HCT116 (cell line): ENCODE measurements at regions not wholly inside any gene's neighbourhood (a gene's known extent, or its start where the extent isn't known, plus 50 kb on each side); places are given as distances from the start of the nearest gene placed in this dataset.

Experiments
- ATAC-seq: fragments of 200-7000 bp; cut with Tn5 transposase; 2 replicates; pipeline ENCODE4 v1.9.1; 2020; ENCODE audit warnings: mild to moderate bottlenecking, moderate library complexity
- BruUV-seq: library from RNA; stranded (reverse); fragments of 400-500 nt; replicated peaks from 2 replicates; lab custom pipeline; 2021; lab: Mats Ljungman, UMichigan
- CTCF ChIA-PET: fragments of 300-600 bp; sonication (Branson Sonifier 250); formaldehyde crosslinking; loops from one replicate; lab custom pipeline; 2021; ENCODE audit warnings: antibody characterized with exemption; lab: Charles Lee
- POLR2A ChIA-PET: fragments of 300-600, 350-600 bp; sonication (Branson Sonifier 250); formaldehyde crosslinking; loops from one replicate; lab custom pipeline; 2021; ENCODE audit warnings: antibody characterized with exemption; lab: Charles Lee
- RAD21 ChIA-PET, 2 experiments: fragments of 300-600 bp; sonication (Branson Sonifier 250); formaldehyde crosslinking; loops; one replicate each; lab custom pipeline; 2023; ENCODE audit warnings: low total read pairs in 2 of 2; ENCODE audit not compliant: uncharacterized antibody in 2 of 2, unreplicated experiment in 2 of 2, low non-redundant PET in 1 of 2; lab: Charles Lee
- DNase-seq: peaks from one replicate; pipeline ENCODE4 v3.0.0-alpha.2; 2010; ENCODE audit warnings: low read depth, low spot score
- H2AFZ ChIP-seq: fragments of 200-600 bp; shearing (Covaris generic), sonication (generic); 2 replicates; pipeline ENCODE4 v1.6.1; 2017; ENCODE audit warnings: low read depth, mixed run types, mixed read lengths, antibody characterized with exemption, low read length; ENCODE audit not compliant: poor library complexity, severe bottlenecking
- H3K27ac ChIP-seq: 2 replicates; pipeline ENCODE4 v1.5.1; 2012; ENCODE audit warnings: low read depth, low read length
- H3K27me3 ChIP-seq: fragments of 200-600 bp; sonication (generic); 2 replicates; pipeline ENCODE4 v1.6.1; 2016; ENCODE audit warnings: mixed run types, low read length, mixed read lengths; ENCODE audit not compliant: insufficient read depth
- H3K36me3 ChIP-seq, 2 experiments: fragments of 200-500 bp in 1 of 2; fragments of 200-600 bp in 1 of 2; sonication (Bioruptor generic) in 1 of 2; sonication (generic) in 1 of 2; 2 replicates each; pipeline versions ENCODE4 v1.5.1 to v1.6.1; 2014 to 2016; ENCODE audit warnings: low read length in 2 of 2, inconsistent platforms in 1 of 2, mixed read lengths in 1 of 2, mixed run types in 1 of 2; ENCODE audit not compliant: insufficient read depth in 2 of 2, control insufficient read depth in 1 of 2
- H3K4me1 ChIP-seq, 2 experiments: fragments of 200-600 bp in 1 of 2; sonication (generic) in 1 of 2; 2 replicates each; pipeline versions ENCODE4 v1.5.1 to v1.6.1; 2012 to 2017; ENCODE audit warnings: low read length in 2 of 2, inconsistent platforms in 1 of 2, mild to moderate bottlenecking in 1 of 2, mixed read lengths in 1 of 2, mixed run types in 1 of 2, moderate library complexity in 1 of 2; ENCODE audit not compliant: insufficient read depth in 2 of 2, control insufficient read depth in 1 of 2
- H3K4me2 ChIP-seq: fragments of 200-600 bp; sonication (generic); 2 replicates; pipeline ENCODE4 v1.6.1; 2017; ENCODE audit warnings: mixed run types, low read length, mixed read lengths
- H3K4me3 ChIP-seq, 2 experiments: fragments of 200-600 bp in 1 of 2; sonication (generic) in 1 of 2; replicated peaks in 1 of 2; 2 replicates each; pipeline ENCODE4 v1.5.1; 2011 to 2016; ENCODE audit warnings: low read length in 2 of 2, control low read depth in 1 of 2, low read depth in 1 of 2, mild to moderate bottlenecking in 1 of 2, mixed read lengths in 1 of 2, mixed run types in 1 of 2
- H3K79me2 ChIP-seq: fragments of 200-600 bp; sonication (generic); 2 replicates; pipeline ENCODE4 v1.6.1; 2017; ENCODE audit warnings: mild to moderate bottlenecking, mixed run types, low read length, moderate library complexity, mixed read lengths; ENCODE audit not compliant: insufficient read depth
- H3K9ac ChIP-seq: fragments of 200-600 bp; sonication (generic); 2 replicates; pipeline ENCODE4 v1.6.1; 2016; ENCODE audit warnings: low read length, mixed read lengths
- H3K9me2 ChIP-seq: fragments of 200-600 bp; sonication (generic), shearing (Covaris generic); 2 replicates; pipeline ENCODE4 v1.6.1; 2017; ENCODE audit warnings: mixed run types, mild to moderate bottlenecking, moderate library complexity; ENCODE audit not compliant: insufficient read depth
- H3K9me3 ChIP-seq, 2 experiments: fragments of 200-500 bp in 1 of 2; fragments of 200-600 bp in 1 of 2; sonication (Bioruptor generic) in 1 of 2; sonication (generic) in 1 of 2; 2 replicates each; pipeline ENCODE4 v1.6.1; 2014 to 2017; ENCODE audit warnings: low read length in 2 of 2, mixed read lengths in 2 of 2, inconsistent platforms in 1 of 2, low read depth in 1 of 2, mild to moderate bottlenecking in 1 of 2, mixed run types in 1 of 2, moderate library complexity in 1 of 2; ENCODE audit not compliant: control insufficient read depth in 1 of 2, insufficient read depth in 1 of 2
- H4K20me1 ChIP-seq: fragments of 200-600 bp; sonication (generic), shearing (Covaris generic); 2 replicates; pipeline ENCODE4 v1.6.1; 2017; ENCODE audit warnings: mixed run types, mild to moderate bottlenecking, moderate library complexity; ENCODE audit not compliant: insufficient read depth
- ATF3 ChIP-seq: IDR thresholded peaks from 2 replicates; pipeline ENCODE4 v1.6.1; 2012
- CEBPB ChIP-seq: IDR thresholded peaks from 2 replicates; pipeline ENCODE4 v1.6.1; 2012; ENCODE audit warnings: low read depth
- CTCF ChIP-seq, 3 experiments: fragments of 200-600 bp in 1 of 3; sonication (generic) in 1 of 3; IDR thresholded peaks in 2 of 3; conservative IDR thresholded peaks in 1 of 3; 2 replicates each; pipeline ENCODE4 v1.5.1; 2012 to 2017; ENCODE audit warnings: low read depth in 2 of 3, low read length in 2 of 3, antibody characterized with exemption in 1 of 3, borderline replicate concordance in 1 of 3, control low read depth in 1 of 3, mild to moderate bottlenecking in 1 of 3, mixed read lengths in 1 of 3, mixed run types in 1 of 3, moderate library complexity in 1 of 3; ENCODE audit not compliant: insufficient read depth in 1 of 3
- EGR1 ChIP-seq: IDR thresholded peaks from 2 replicates; pipeline ENCODE4 v1.6.1; 2012; ENCODE audit warnings: low read depth
- ELF1 ChIP-seq: IDR thresholded peaks from 2 replicates; pipeline ENCODE4 v1.6.1; 2012; ENCODE audit warnings: low read depth, borderline replicate concordance
- EZH2 ChIP-seq: fragments of 200-600 bp; sonication (generic); IDR thresholded peaks from 2 replicates; pipeline ENCODE4 v1.6.1; 2017; ENCODE audit warnings: antibody characterized with exemption, mixed run types
- FOSL1 ChIP-seq: IDR thresholded peaks from 2 replicates; pipeline ENCODE4 v1.6.1; 2012; ENCODE audit warnings: low read depth
- JUND ChIP-seq: IDR thresholded peaks from 2 replicates; pipeline ENCODE4 v1.6.1; 2012
- MAX ChIP-seq: IDR thresholded peaks from 2 replicates; pipeline ENCODE4 v1.6.1; 2012
- POLR2A ChIP-seq: IDR thresholded peaks from 2 replicates; pipeline ENCODE4 v1.7.0; 2011; ENCODE audit warnings: borderline replicate concordance; ENCODE audit not compliant: insufficient read depth, insufficient read length; ENCODE audit errors: extremely low read depth
- RAD21 ChIP-seq: IDR thresholded peaks from 2 replicates; pipeline ENCODE4 v1.6.1; 2012; ENCODE audit warnings: low read depth, mild to moderate bottlenecking
- REST ChIP-seq: IDR thresholded peaks from 2 replicates; pipeline ENCODE4 v1.6.1; 2012; ENCODE audit warnings: low read depth
- SIN3A ChIP-seq: IDR thresholded peaks from 2 replicates; pipeline ENCODE4 v1.6.1; 2012; ENCODE audit warnings: low read depth
- SP1 ChIP-seq: IDR thresholded peaks from 2 replicates; pipeline ENCODE4 v1.6.1; 2012; ENCODE audit warnings: low read depth
- SRF ChIP-seq: IDR thresholded peaks from 2 replicates; pipeline ENCODE4 v1.6.1; 2012; ENCODE audit warnings: low read depth
- TCF7L2 ChIP-seq: IDR thresholded peaks from 2 replicates; pipeline ENCODE4 v1.7.0; 2011; ENCODE audit warnings: borderline replicate concordance, inconsistent platforms; ENCODE audit not compliant: insufficient read depth, insufficient read length; ENCODE audit errors: extremely low read depth
- ZBTB33 ChIP-seq: IDR thresholded peaks from 2 replicates; pipeline ENCODE4 v1.6.1; 2011; ENCODE audit warnings: mild to moderate bottlenecking, low read length, moderate library complexity; ENCODE audit not compliant: insufficient replicate concordance; ENCODE audit errors: extremely low read depth
- ZFX ChIP-seq: fragments of 450-650 bp; IDR thresholded peaks from 2 replicates; pipeline ENCODE4 v1.6.1; 2017
- ZNF274 ChIP-seq: fragments of 200-500 bp; sonication (Bioruptor generic); IDR thresholded peaks from 2 replicates; pipeline ENCODE4 v1.6.1; 2014; ENCODE audit warnings: mild to moderate bottlenecking, low read depth, low read length, inconsistent platforms
- intact Hi-C: fragments of 100-400 bp; cut with micrococcal nuclease; formaldehyde crosslinking; loops from 2 replicates; pipeline ENCODE4 v1.10.0; 2022

- H3K79me2 ChIP-seq = no peaks in the 10 kb centered on the region
- no peak overlapping the region for H3K4me3 ChIP-seq
- no peaks in the 10 kb centered on the region for H4K20me1 ChIP-seq
- CTCF ChIA-PET = no interaction called here
- BruUV-seq = no TSS peak
- TF ChIP-seq ATF3 (no peak), SIN3A (no peak), CEBPB (no peak), POLR2A (no peak), ZNF274 (no peak), ELF1 (no peak), RAD21 (no peak), FOSL1 (no peak), SRF (no peak), ZFX (no peak), SP1 (no peak), EGR1 (no peak), MAX (no peak), CTCF (IDR thresholded peaks at IDR 0.05 in 2 of 3, conservative IDR thresholded peaks at IDR 0.05 in 1 of 3; ENCODE audit: borderline replicate concordance in 1 of 3, insufficient read depth in 1 of 3, low read depth in 2 of 3, low read length in 2 of 3) (no peak), EZH2 (no peak), TCF7L2 (no peak), ZBTB33 (no peak), JUND (no peak), REST (no peak)
- DNase-seq (no peak), ATAC-seq (no peak)
- H3K4me1 ChIP-seq = peaks cover 0 to 10% of the 10 kb centered on the region in 2 experiments; a peak in 2 of 4 replicates
- no peaks in the 10 kb centered on the region for H3K9me3 ChIP-seq
- POLR2A ChIA-PET = no interaction called here
- no peaks in the 10 kb centered on the region for H3K36me3 ChIP-seq
- no peak overlapping the region for H3K4me2 ChIP-seq
- H3K9ac ChIP-seq = no peak overlapping the region
- RAD21 ChIA-PET = no interaction called here
- 0 out of 2 replicates have a peak, but pooled peaks cover 3% of the 10 kb centered on the region for H3K9me2 ChIP-seq
- H3K27me3 ChIP-seq = no peaks in the 10 kb centered on the region
- intact Hi-C loops = no loop called here
- H3K27ac ChIP-seq = no peak overlapping the region
- H2AFZ ChIP-seq = no peak overlapping the region
These were observed 160.4 kb downstream of the HLX start for GRCh38 chr1:221039616-221040015.
